IPS DF 19.7 (cell line): ENCODE measurements at regions not wholly inside any gene's neighbourhood (a gene's known extent, or its start where the extent isn't known, plus 50 kb on each side); places are given as distances from the start of the nearest gene placed in this dataset.
A peak's percentile ranks its signal among the peaks of the same experiment; 100 is the strongest.

ENCODE experiments used
- DNase-seq: peaks from one replicate; pipeline ENCODE4 v3.0.0-alpha.2; 2013; ENCODE audit warnings: low read depth, low spot score

DNA sequence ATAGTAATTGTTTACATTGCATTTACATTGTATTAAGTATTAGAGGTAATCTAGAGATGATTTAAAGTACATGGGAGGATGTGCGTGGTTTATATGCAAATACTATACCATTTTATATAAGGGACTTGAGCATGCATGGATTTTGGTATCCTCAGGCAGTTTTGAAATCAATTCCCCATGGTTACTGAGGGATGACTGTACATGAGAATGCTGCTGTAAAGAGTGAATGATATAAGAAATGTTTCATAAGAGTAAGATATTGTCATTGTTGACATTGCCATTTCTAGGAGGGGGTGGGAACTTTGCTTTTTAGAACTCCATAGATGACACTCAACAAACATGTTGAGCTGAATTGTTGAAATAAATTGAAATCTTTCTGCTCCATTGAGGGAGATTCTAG is 185.0 kb downstream of the SEMA6A start:
- no peak for DNase-seq

GRCh38 chr5:116388564-116389258 is 185.9 kb downstream of the SEMA6A start:
- DNase-seq, result peak; percentile 17

DNA sequence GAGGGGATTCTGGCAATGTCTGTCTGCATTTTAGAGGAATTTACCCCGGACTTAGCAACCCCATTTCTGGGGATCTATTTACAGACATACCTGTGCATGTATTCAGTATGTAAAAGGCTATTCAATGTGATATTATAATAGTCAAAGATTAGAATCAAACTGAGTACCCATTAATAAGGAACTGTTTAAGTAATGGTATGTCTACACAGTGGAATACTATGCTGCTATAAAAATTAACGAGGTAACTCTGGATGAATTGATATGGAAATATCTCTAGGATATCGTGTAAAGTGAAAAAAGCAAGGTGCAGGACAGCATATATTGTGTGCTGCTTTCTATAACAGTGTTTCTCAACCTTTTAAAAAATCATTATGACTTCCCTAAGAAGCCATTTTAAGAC is 186.9 kb downstream of the SEMA6A start:
- DNase-seq, result no peak

DNA sequence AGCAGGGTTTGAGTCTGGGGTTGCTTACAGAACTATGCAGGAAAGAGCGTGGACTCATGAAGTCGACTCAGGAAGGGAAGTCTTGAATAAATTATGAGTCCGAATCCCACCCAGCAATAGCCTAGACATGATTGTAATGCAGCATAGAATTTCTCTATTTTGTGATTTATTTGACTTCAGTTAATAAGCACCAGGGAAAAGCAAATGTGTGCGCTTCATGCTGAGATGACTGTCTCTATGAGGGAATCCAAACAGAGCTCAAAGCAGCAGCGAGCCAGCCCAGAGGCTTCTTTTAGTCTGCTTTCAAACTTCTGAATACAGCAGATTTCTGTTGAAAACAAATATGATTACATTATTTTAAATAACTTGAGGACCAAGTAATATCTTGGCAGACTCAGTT is 188.0 kb downstream of the SEMA6A start:
- no peak for DNase-seq

- no peak for DNase-seq
These were observed 191.8 kb downstream of the SEMA6A start for GRCh38 chr5:116382874-116383266.

DNA sequence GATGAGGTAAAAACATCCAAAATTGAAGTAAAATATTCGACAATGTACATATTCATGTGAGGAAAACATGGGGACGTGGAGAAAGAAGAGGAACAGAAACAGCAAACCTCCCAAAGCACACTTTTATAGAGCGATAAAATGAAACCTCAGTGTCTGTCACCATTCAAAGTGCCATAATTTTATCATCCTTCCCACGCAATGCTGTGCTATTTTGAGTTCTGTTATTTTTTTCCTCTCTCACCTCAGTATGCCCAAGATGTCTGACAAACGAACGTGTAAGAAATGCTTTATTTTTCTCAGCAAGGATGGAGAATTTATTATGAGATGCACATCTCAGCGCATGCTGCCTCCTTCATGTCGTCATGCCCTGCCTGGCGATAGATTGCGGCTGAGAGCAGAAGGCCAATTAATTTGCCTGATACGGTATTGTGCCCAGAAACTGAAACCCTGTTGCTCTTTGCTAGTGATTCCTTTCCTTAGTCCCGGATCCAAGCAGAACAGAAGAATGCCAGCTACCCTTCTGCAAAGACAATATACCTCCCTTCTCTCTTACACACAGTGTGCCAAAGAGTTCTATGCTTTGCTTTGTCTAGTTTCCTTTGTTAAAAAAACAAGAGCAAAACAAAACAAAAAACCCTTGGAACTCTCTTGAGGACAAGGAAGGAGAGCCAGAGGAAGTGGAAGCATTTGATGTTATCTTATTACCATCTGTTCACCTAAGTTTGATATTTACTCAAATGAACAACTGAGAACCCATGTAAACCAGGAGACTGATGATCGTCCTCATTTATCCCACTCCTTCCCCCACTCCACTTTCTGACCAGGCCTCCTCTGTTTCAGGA is 192.4 kb downstream of the SEMA6A start:
- no peak for DNase-seq

DNA sequence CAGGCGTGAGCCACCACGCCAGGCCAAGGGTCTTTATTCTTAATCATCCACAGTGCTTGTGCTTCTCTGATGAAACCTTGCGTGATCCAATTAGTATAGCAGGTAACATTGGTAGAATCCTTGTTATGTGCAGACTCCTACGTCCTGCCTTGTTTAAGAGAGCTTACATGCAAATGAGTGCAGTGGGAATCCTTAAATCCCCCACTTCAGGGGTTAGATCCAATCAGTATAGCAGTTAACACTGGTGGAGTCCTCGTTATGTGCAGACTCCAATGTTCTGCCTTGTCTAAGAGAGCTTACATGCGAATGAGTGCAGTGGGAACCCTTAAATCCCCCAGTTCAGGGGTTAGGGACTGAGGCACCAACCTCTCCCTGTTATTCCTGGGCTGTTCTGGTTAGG is 193.4 kb downstream of the SEMA6A start:
- DNase-seq, result no peak

DNA sequence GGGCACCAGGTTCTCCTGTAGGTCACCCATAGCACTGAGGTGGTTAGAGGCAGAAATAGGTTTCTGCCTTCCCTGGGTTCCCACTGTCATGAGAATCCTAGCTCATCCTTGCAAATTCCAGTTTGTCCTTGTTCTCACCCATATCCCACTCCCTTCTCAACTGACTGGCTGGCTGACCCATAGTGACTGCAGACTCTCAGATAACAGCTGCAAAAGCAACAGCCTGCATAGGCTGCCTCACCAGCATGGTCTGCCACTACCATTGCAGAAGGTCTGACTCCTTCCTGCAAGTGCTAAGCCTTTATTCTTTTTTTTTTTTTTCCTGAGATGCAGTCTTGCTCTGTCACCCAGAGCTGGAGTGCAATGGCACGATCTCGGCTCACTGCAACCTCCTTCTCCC is 194.0 kb downstream of the SEMA6A start:
- DNase-seq, result no peak

DNA sequence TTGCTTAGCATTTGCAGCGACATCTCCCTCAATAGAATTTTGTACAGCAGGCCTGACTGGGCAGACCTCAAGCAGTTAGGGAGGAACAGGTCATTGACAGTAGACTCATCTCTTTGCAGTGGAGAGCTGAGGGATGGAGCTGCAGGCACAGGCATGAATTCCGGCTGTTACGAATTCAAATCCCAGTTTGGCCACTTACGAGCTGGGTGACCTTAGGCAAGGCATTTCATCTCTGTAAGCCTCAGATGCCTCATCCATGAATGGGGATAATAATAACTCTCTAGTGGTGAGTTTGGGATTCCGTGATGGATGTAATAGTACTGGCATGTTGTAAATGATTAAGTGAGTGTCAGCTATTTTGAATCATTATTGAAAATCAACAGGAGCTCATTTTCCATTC is 195.3 kb downstream of the SEMA6A start:
- DNase-seq, result no peak

DNA sequence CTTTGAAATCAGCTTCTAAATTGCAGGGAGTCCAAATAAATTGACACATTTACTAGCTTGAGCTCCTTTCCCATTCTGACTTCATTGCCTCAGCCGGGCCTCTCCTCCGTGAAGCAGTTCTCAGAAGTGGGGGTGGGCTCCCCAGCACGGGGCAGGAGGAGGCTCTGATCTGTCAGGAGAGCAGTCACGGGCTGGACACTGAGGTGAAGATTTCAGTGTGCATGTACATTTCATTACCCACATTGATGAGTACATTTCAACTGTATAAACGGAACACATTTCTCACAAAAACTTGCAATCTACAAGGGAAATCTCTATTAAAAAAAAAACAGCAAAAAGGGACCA is 195.9 kb downstream of the SEMA6A start:
- DNase-seq, result no peak

DNA sequence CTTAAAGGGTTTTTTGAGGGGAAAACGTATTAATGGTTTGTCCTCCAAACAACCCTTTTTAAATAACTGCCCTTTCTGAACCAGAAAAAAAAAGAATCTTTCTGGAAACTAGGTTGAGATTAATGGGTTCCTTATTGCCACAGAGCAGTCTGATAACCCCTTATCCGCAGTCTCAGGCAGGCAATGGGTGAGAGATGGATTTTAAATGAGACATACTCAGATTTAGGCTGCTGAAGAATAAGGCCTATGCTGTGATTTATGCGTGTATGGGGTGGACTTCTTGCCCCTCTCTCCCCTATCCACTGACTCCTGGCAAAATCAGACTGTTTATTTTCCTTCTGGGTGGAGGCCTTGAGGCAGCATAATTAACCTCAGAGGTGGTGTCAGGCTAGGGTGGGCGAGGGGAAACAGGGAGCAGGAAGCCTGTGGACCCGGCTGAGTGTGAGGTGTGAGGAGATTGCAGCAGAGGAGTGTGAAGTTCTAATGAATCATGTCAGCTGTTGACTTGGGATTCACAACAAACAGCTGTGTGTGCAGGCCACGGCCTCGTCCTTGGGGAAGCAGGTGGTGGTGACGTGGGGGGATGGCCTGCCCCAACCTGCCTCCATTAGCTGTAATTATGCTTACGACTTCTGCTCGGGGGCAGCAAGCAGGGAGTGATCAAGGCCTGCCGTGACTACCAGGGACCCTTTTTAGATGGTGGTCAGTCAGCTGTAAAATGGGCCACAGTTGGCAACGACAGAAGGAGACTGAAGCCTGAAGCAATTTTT is 196.4 kb downstream of the SEMA6A start:
- DNase-seq, result no peak

- DNase-seq, result no peak
These were observed 197.2 kb downstream of the SEMA6A start for GRCh38 chr5:116377276-116378006.

- DNase-seq, result no peak
These were observed 198.7 kb downstream of the SEMA6A start for GRCh38 chr5:116375926-116376325.

- no peak for DNase-seq
These were observed 200.2 kb downstream of the SEMA6A start for GRCh38 chr5:116374434-116374852.

- no peak for DNase-seq
These were observed 201.6 kb downstream of the SEMA6A start for GRCh38 chr5:116372931-116373597.

GRCh38 chr5:116371935-116372334 is 202.7 kb downstream of the SEMA6A start:
- no peak for DNase-seq

- DNase-seq, result no peak
These were observed 203.2 kb downstream of the SEMA6A start for GRCh38 chr5:116371431-116371830.

DNA sequence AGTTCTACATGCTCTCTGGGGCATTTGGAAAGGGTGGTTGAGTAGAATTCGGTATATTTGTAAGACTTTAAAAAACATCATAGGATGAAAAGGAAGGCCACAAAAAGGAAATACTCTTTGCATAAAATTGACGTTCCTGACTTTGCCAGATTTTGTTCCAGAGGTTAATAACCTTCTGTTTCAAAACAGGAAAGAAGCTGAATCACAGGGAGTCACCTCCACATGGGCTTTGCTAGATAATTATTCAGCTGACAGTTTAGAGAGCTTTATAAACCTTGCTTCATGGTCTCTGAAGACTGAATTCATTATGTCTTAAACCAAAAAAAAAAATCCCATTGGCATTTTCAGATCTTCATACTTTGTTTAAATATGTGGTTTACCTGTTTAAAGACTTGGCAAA is 203.7 kb downstream of the SEMA6A start:
- DNase-seq, result no peak

- no peak for DNase-seq
These were observed 204.5 kb downstream of the SEMA6A start for GRCh38 chr5:116370149-116370548.

GRCh38 chr5:116365006-116365496 is 209.6 kb downstream of the SEMA6A start:
- no peak for DNase-seq

DNA sequence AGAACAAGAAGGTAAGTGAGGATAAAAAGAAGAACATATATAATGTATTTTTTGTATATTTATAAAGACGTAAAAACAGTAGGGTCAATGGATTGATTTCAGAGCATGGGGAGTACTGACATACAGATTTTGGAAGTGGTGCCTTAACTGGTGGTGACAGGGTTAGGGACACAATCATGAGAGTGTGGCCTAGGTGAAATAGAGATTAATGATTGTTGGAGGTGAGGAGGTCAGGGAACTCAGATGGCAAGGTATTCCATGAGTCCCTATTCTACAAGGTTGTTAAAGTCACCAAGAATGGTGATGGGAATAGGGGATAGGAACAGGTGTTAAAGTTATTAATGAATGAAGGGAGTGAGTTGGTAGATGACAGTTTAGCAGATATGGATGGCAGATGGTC is 210.8 kb downstream of the SEMA6A start:
- no peak for DNase-seq
